Stimulated activated CD4-positive, alpha-beta T cell treated with anti-CD3 and anti-CD28 coated beads, Interleukin-4, amount 100 ng/mL, for 4 hours (primary cell): ENCODE measurements at regions not wholly inside any gene's neighbourhood (a gene's known extent, or its start where the extent isn't known, plus 50 kb on each side); places are given as distances from the start of the nearest gene placed in this dataset.
"Not testable (repeated sequence)": the region's sequence is repeated elsewhere in the genome, so short reads cannot be mapped to it uniquely, and the experiment has no call there.

Experiments
- DNase-seq, 2 experiments: peaks; one replicate each; pipeline ENCODE4 v3.0.0-alpha.2; 2020

DNA sequence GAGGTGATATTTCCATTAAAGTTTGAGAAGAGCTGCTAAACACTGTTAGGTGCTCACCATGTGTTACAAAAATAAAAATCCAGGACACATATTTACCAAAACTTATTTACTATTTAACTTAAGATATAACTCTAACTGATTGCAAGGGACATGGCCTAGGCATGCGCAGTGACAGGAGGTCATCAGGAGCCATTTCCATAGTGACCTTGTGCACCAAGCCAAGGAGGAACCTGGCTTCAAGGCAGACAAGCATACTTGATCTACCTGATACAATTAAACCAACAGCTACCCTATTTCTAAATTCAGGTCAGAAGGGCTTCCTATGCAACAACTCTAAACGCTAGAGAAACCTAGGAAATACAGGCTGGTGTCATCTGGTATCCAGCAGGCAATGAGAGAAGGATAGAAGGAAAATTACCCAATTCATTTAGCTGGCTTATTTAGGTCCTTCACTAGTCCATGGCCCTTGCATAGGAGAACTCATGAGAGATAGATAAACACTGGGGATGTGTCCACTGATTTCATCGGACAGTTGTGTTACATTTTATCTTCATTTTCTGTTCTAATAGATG, 134.4 kb downstream of the FOXB1 start:
- DNase-seq = no peak

DNA sequence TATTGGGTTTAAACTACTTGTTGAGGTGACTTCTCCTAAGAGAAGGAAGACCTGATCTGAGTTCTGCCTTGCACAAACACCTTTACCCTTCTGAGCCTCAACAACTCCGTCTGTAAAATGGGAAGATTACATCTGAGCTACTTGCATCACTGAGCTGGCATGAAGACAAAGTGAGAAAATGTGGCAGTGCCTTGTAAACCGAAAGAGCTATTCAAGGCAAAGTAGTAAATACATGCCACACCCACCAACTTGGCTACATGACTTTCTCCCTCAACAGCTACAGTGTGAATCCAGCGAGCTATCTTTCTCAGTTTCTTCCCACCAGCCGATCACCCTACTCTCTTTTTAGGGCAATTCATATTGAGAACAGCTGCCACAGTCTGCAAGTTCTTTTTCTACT, 148.3 kb downstream of the FOXB1 start:
- no peak for DNase-seq

DNA sequence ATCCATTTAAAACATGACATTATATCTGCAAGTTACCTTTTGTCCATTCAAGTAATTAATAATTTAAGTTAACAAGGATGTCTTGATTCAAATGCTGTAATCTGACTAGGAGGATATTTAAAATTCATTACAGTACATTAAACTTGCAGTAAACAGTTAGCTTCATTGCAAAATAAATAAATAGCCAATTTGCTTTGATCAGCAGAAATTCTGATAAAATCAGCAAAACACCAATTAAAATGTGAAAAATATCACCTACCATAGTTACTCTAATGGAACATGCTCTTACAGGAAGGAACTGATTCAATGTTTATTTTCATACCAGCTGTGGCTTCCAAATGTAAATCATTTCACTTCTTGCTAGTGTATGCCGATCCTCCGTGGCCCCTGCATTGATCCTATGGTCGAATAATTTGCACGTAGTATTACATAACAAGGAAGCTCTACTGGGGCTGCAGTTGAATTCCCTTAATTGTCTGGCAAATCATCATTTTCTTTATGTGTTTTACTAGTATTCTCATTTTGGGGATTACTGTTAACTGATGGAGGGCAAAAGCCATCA, 150.7 kb downstream of the FOXB1 start:
- no peak for DNase-seq

DNA sequence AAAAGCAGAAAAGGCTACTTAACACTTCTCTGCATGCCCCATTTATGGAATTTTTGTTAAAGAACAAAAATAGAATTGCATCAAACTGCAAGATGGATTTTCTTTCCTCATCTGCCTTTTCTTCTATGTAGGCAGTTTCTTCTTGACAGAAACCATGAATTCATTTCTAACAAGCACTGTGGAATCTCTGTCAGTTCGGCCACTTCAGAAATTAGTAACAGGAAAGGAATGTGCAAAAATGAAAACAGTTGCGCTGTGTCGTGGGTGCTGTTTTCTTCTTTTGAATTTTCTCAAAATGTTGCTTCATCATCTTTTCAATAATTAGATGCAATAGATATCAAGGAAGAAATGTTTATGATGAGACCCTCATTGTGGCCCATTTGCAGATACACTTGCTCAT, 151.6 kb downstream of the FOXB1 start:
- DNase-seq = no peak

DNA sequence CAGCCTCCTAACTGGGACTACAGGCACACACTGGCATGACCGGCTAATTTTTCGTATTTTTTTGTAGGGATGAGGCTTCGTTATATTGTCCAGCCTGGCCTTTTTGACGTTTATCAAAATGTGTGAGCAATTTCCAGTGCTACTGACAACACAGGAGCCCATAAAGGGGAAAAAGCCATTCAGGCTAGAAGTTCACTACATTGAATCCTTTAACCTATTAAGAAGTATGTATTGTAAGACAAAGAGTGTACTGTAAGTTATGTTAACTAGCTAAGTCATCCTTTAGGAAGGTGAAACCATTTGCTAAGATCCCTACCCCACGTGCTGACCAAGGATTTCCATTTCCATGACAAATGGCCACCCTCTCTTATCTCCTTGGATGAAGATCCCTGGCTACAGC, 156.8 kb downstream of the FOXB1 start:
- no peak for DNase-seq

DNA sequence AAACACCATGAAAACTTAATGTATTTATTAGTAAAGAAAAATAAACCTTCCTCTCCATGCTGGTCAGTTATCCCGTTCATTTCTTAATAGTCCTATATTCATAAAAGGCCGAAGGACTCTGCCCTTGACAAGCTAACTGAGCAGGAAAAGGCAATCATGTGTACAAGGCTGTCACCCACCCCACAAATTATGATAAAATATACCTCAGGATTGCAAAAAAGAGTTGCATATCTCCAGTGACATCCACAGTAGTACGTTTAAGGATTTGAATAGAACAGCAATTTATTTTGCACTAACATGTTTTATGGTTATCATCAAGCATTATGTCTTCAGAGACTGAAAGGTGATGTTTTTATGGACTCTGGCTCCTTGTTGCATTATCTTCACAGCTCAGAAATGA, 157.6 kb downstream of the FOXB1 start:
- no peak for DNase-seq

DNA sequence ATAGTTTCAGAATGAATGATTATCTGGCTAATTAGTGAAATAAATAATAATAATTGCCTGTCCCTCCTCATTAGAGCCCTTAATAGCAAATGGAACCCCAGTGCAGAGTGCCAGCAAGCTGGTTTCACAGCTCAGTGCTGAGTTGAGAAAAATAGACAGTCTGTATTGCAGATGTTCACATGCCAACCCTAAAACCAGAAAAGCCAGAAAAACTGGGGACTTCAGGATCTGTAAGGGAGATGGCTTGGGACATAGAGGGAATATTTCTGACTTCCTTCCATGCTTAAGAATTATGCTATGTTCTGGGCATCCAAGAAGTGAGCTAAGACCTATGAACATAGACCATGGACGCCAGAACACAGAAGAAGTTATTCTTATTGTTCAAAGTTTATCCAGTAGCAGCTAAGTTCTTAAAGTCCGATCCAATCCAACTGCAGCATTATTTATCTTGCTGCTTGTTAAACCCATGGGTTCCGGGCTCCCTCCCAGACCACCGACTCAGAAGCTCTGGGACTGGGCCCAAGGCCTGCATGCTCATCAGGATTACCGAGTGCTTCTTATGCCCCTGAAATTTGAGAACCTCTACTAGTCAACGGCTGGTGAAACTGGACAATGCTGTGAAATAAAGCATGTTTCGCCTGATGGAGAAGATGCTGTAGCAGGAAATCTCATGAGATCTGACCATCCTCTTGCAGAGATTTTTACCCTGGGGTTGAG, 158.3 kb downstream of the FOXB1 start:
- no peak for DNase-seq

DNA sequence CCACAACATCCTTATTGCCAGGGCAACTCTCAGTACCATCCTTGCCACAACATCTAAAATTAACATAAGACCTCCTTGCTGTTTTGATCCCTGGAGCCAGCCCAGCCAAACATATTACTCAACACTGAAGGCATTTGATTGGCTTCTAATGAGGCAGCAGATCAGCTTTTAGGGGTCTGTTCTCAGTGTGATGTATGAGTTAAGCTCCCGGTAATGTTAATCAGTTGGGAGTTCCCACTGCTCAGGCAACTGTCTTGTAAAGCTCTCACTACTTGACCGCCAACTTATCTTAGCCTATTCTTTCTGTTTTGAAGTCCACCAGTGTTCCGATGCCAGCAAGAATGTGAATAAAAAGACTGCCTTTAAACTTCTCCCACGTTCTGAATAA, 158.9 kb downstream of the FOXB1 start:
- no peak for DNase-seq

DNA sequence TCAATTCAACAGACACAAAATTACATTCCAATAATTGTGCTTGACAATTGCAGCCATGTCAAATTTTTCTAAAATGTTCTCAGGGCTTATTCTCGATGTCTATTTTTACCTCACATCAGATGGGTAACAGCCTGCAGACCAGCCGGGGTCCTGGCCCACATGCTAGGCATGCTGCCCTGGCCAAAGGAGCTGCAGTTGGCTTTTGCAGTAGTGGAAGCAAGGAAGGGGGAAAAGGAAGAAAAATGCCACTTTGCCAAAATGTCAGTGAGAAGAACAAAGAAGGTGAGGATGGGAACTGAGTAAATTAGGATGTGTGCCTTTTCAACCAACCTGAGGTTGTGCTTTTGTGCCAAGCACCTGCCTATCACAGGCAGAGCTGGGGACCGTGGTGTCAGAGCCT, 161.0 kb downstream of the FOXB1 start:
- DNase-seq = no peak

DNA sequence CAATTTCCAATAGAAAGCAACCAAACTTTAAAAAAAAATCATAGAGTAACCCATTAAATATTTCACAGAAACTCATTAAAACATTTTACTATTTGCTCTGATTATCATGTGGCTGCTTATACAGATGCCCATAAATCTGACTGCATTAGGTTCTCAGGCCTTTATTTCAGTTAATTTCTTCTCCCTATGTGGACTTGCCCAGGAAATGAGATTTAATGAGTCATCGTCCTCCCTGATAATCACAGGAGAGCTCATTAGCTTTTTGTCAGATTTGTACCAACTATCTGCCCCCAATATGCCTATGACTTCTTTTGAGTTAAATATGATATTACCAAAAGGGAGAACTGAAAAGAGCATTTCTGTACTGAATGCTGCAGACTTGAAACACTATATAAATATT, 168.0 kb downstream of the FOXB1 start:
- no peak for DNase-seq

DNA sequence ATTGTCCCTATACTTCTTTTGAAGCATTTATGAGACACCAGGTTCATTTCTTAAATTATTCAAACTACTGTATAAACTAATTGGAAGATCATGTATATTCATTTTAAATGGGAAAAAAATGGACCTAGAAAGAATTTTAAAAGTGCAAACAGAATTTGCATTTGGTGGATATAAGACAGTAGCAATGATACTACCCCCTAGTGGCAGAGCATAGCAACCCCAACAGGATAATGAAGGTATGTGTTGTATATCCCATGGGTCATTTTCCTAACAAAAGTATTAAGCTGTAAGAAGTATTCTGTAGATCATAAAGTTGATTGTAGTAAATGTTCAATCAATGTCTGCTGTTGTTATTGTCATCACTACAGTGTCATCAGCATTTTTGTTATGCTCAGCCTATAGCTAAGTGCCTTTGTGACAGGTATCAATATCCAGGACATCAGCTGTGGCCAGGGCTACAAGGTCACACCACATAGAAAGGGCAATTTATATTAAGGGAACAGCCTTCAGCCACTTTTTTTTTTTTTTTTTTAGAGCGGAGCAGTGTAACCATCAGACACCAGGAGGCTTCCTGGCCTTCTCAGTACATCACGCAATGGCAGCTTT, 175.8 kb downstream of the FOXB1 start:
- DNase-seq = peak in 1 of 2 experiments; percentile 5

DNA sequence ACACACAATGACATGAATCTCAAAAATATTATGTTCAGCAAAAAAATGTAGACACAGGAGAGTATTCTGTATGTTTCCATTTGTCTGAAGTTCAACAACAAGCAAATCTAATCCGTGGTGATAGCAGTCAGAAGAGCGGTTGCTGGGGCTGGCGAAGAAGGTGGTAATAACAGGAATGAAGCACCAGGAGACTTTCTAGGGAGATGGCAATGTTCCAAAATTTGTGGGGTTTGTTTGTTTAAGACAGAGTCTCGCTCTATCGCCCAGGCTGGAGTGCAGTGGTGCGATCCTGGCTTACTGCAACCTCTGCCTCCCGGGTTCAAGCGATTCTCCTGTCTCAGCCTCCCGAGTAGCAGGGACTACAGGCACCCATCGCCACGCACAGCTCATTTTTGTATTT, 177.8 kb downstream of the FOXB1 start:
- DNase-seq = not testable (repeated sequence)

DNA sequence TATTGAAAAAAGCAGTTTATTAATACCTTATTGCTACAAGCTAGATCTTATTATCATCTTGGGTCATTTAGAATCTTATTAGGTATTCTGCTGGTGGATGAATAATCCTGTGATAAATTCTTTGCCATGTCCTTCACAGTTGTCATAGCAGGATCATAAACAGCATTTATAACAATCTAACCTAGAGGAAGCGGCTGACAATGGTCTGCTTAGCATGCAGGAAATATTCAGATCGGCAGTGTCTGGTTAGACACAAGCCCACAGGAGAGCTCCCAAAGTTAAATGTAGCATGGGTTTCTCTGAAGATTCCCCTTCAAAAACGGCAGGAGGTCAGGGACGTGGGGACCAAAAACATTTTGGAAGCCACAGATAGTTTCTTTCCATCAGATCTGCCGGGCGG, 179.3 kb downstream of the FOXB1 start:
- no peak for DNase-seq

DNA sequence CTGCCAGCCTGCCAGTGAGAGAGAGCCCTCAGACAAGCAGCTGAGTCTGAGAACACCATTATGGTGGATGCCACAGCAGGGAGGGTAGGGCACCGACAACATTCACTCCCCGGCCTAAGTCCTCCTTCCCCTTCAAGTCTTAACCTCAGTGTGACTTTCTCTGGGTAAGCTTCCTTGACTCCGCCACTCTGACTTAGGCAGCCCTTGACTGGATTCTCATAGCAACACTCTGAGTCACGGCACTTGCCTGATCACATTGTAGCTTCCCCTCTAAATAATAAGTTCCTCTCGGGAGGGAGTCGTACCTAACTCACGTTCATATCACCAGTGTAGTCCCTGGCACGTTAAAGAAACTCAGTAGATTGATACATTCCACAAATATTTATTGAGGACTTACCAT, 180.5 kb downstream of the FOXB1 start:
- no peak for DNase-seq

DNA sequence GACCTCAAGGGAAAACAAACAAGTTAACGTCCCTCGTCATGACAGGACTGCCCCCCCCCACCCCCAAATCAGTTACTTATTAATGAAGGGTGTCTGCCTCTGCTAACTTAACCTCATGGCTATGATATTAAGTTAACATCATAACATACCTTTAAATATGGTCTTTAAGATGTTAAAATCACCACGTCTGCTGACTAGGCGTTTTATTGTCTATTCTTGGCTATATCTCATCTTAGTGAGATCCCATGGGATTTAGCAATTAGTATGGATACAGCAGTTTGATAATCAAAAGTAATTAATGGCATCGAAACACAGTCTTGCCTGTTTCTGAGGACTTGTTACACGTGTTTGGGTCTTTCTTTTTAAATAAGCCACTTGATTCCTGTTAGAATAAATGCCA, 186.9 kb downstream of the FOXB1 start:
- no peak for DNase-seq

DNA sequence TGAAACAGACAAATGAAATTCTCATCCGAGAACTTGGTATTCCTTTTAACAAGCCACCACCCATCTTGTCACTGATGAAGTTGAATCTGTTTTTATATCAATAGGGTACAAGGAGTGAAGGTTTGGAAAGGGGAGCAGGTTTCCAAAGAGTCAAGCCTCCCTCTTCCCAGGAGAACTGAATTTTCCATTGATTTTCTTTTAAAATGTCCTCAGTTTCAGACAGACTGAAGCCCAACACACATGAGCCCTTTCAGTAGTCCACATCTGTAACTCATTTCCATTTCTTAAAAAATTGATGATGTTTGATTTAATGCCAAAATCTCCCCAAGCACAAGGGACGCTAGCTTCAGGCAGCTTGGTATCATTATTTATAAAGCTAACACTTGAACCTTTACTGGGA, 187.7 kb downstream of the FOXB1 start:
- DNase-seq = no peak

DNA sequence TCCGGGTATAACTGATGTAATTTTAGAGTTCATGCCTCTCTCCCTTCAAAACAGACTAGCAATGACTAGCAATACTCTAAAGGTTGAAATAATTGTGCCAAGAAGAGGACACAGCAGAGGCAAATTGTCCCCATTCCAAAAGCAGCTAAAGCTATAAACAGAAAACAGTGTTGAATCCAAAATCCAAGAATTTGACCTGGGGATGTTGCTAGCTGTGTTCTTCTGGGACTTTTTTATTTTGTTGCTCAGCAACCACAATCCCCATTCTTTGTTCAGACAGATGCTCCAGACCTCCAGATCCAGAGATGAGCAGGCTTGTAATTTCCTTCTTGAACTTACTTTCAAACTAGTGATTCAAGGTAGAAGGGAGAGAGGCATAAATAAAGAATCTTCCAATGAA, 191.5 kb downstream of the FOXB1 start:
- no peak for DNase-seq

DNA sequence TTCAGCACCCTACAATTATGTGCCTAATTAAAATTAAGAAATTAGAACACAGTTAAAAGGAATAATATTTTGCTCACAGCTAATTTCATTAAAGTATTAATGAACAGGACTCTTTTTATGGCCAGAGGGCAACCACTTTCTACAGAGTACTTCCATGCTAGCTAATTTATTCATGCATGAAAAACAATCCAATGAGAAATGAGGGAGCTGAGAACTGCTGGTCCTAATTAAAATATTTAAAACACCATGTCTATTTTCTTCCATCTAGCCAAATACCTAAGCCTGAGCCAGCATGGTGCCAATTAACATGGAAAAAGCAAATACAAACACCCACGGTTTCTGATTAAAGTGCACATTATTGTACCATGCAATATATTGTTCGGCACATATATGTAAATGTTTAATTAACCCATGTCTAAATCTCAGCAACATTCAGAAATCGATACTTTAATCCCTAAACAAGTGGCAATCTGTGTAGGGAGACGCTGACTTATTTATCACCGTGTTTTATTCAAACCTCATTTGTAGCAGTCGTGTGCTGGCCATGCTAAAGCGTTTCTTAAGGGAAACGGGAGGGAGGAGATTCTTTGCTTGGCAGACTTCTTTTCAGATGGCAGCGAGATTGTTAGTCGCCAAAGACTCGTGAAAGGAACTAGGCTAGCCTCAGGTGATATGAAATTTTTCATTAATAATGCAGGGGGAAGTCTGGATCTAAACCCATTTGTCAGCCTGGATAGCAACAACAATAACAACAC, 193.5 kb downstream of the ANXA2 start:
- DNase-seq = no peak

DNA sequence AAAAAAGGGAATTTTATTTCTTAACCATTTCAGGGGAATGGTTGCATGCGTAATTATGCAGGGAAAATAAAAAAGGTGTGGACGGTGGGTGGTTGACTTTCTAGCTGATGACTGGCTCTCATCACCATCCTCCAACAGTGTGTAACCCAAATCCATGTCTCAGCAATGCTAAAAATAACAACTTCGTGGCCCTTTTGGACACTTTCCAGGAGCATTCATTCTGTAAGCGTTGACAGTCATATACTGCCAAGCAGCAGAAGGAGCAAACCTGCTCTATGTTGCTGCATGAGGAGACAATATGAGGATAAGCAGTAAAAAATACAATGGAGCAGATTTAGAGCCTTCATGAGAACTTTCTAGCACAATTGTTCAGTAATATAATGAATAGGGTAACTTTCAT, 189.1 kb downstream of the ANXA2 start:
- no peak for DNase-seq

DNA sequence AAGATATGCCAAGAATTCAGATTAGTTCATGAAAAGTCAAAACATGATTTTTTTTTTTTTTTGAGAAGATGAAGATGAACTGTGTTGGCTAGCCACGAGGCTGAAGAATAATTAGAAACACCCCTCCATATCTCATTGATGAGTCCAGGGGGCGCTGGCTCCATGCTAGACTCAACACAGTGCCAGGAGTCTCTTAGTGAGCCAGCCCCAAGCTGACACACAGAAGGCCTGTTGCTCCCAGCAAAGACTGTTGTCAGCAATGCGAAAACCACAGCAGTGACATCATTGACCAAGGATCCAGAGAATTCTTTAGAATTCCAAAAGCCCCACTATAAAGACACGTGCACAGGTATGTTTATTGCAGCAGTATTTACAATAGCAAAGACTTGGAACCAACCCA, 185.2 kb downstream of the ANXA2 start:
- DNase-seq = no peak

DNA sequence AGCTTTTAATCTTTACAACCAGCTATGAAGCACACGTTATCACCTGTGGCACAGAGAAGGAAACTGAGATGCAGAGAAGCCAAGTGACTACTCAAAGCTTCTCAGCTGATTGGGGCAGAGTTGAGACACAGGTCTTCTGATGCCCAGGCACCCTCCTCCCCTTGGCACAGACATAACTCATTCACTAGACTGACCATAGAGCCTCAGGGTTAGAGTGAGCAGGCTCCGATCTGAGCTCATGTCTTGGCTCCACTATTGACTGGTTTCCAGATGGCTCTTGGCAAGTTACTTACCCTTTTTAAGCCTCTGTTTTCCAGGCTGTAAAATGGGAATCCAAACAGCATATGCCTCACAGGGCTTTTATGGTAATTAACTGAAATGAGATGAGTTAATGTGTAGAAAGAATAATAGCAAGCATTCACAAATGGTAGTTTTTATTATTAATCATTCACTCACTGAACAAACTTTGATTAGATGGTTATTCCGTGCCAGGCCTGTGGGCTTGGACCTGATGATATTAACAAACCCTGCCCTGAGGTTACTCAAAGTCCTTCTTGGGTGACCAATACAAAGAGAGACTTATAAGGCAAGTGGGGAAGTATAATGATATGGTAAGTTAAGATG, 184.3 kb downstream of the ANXA2 start:
- DNase-seq = no peak

DNA sequence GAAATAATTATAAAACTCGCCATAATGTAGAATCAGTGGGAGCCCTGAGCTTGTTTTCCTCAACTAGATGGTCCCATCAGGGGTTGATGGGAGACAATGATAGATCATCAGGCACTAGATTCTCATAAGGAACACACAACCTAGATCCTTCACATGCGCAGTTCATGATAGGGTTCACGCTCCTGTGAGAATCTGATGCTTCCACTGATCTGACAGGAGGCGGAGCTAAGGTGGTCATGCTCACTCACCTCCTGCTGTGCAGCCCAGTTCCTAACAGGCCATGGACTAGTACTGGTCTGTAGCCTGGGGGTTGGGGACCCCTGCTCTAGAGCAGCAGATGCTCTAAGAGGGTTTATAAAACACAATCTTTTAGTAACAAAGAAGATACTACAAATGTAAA, 183.6 kb downstream of the ANXA2 start:
- no peak for DNase-seq
